Neural cell (in vitro differentiated cells): ENCODE measurements at regions not wholly inside any gene's neighbourhood (a gene's known extent, or its start where the extent isn't known, plus 50 kb on each side); places are given as distances from the start of the nearest gene placed in this dataset.

Source experiments
- H2AFZ ChIP-seq: fragments of 200-600, 300-800 bp; sonication (generic), shearing (Covaris generic); 2 replicates; pipeline ENCODE4 v1.6.0; 2014; ENCODE audit warnings: low read depth, mild to moderate bottlenecking, antibody characterized with exemption, low read length, moderate library complexity
- H3F3A ChIP-seq: fragments of 200-600 bp; shearing (Covaris generic); 2 replicates; pipeline ENCODE4 v1.6.1; 2016; ENCODE audit warnings: mild to moderate bottlenecking, moderate library complexity, mixed read lengths, antibody characterized with exemption, low read length; ENCODE audit not compliant: insufficient read depth, poor library complexity, severe bottlenecking
- H3K27ac ChIP-seq: fragments of 200-600, 300-800 bp; sonication (generic), shearing (Covaris generic); 2 replicates; pipeline ENCODE4 v1.5.1; 2014; ENCODE audit warnings: mild to moderate bottlenecking, low read length, moderate library complexity
- H3K27me3 ChIP-seq: fragments of 300-800, 200-600 bp; sonication (generic), shearing (Covaris generic); 2 replicates; pipeline ENCODE4 v1.6.0; 2014; ENCODE audit warnings: mild to moderate bottlenecking, low read depth, low read length, moderate library complexity; ENCODE audit not compliant: insufficient read depth
- H3K36me3 ChIP-seq: fragments of 300-800, 200-600 bp; sonication (generic), shearing (Covaris generic); 2 replicates; pipeline ENCODE4 v1.5.1; 2014; ENCODE audit warnings: mild to moderate bottlenecking, antibody characterized with exemption, low read length, moderate library complexity; ENCODE audit not compliant: insufficient read depth
- H3K4me2 ChIP-seq: fragments of 300-800, 200-600 bp; sonication (generic), shearing (Covaris generic); 2 replicates; pipeline ENCODE4 v1.6.0; 2014; ENCODE audit warnings: mild to moderate bottlenecking, low read length
- H3K4me3 ChIP-seq: fragments of 300-800, 200-600 bp; sonication (generic), shearing (Covaris generic); 2 replicates; pipeline ENCODE4 v1.5.1; 2014; ENCODE audit warnings: mild to moderate bottlenecking, low read length, moderate library complexity
- H3K79me2 ChIP-seq: fragments of 200-600 bp; shearing (Covaris generic); replicated peaks from 2 replicates; pipeline ENCODE4 v1.6.0; 2014; ENCODE audit warnings: mild to moderate bottlenecking, low read length, moderate library complexity; ENCODE audit not compliant: insufficient read depth
- H3K9ac ChIP-seq: fragments of 300-800, 200-600 bp; sonication (generic), shearing (Covaris generic); 2 replicates; pipeline ENCODE4 v1.6.1; 2016; ENCODE audit warnings: mild to moderate bottlenecking, low read length, mixed read lengths
- H3K9me2 ChIP-seq: fragments of 200-600 bp; shearing (Covaris generic); 2 replicates; pipeline ENCODE4 v1.6.1; 2016; ENCODE audit warnings: mild to moderate bottlenecking, low read length, mixed read lengths; ENCODE audit not compliant: insufficient read depth
- H3K9me3 ChIP-seq: fragments of 200-600, 300-800 bp; sonication (generic), shearing (Covaris generic); 2 replicates; pipeline ENCODE4 v1.6.1; 2016; ENCODE audit warnings: mild to moderate bottlenecking, mixed run types, low read length, moderate library complexity, mixed read lengths
- H4K20me1 ChIP-seq: fragments of 200-600 bp; shearing (Covaris generic); 2 replicates; pipeline ENCODE4 v1.6.1; 2016; ENCODE audit warnings: mild to moderate bottlenecking, mixed run types; ENCODE audit not compliant: insufficient read depth
- EP300 ChIP-seq: fragments of 450-650 bp; conservative IDR thresholded peaks from 2 replicates; pipeline ENCODE4 v1.6.1; 2014; ENCODE audit warnings: antibody characterized with exemption, mild to moderate bottlenecking, moderate library complexity; ENCODE audit not compliant: poor library complexity, severe bottlenecking
- EZH2 ChIP-seq: fragments of 200-600, 300-800 bp; shearing (Covaris generic), sonication (generic); IDR thresholded peaks from 2 replicates; pipeline ENCODE4 v1.6.1; 2014; ENCODE audit warnings: antibody characterized with exemption, low read length, borderline replicate concordance, mild to moderate bottlenecking; ENCODE audit not compliant: insufficient read depth, poor library complexity, severe bottlenecking
- MXI1 ChIP-seq: fragments of 450-650 bp; conservative IDR thresholded peaks from 2 replicates; pipeline ENCODE4 v1.6.1; 2014; ENCODE audit warnings: antibody characterized with exemption, mild to moderate bottlenecking; ENCODE audit not compliant: poor library complexity, severe bottlenecking
- POLR2AphosphoS5 ChIP-seq: IDR thresholded peaks from 2 replicates; pipeline ENCODE4 v1.6.1; 2012
- SMC3 ChIP-seq: fragments of 450-650 bp; conservative IDR thresholded peaks from 2 replicates; pipeline ENCODE4 v1.6.1; 2014; ENCODE audit warnings: antibody characterized with exemption, mild to moderate bottlenecking, moderate library complexity; ENCODE audit not compliant: poor library complexity
- TAF1 ChIP-seq: IDR thresholded peaks from 2 replicates; pipeline ENCODE4 v1.6.1; 2012; ENCODE audit warnings: low read depth
- TF ChIP-seq, protein P1 (sequence below): IDR thresholded peaks from 2 replicates; pipeline ENCODE4 v1.6.1; 2012; ENCODE audit warnings: borderline replicate concordance

DNA sequence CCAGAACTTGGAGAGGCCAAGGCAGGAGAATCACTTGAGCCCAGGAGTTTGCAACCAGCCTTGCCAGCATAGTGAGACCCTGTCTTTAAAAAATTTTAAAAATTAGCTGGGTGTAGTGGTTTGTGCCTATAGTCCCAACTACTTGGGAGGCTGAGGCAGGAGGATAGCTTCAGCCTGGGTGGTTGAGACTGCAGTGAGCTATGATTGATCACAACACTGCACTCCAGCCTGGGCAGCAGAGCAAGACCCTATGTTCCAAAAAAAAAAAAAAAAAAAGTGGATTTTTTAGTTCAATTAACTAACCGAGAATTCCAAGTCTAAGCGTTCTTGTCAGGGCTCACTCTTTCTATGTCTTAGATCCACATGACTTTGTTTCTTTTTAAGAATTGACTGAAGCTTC lies 130.3 kb upstream of the NRIP1 start:
- H3K4me3 ChIP-seq, result no peak overlapping the region
- TF ChIP-seq TAF1 (no peak), MXI1 (no peak), EZH2 (no peak), POLR2AphosphoS5 (no peak), EP300 (no peak), SMC3 (no peak)
- H3K9ac ChIP-seq, result no peak overlapping the region
- no peaks in the 10 kb centered on the region for H3K9me2 ChIP-seq
- H3K36me3 ChIP-seq, result no peaks in the 10 kb centered on the region
- no peaks in the 10 kb centered on the region for H3K27me3 ChIP-seq
- H3K79me2 ChIP-seq, result no peaks in the 10 kb centered on the region
- H3F3A ChIP-seq, result no peaks in the 10 kb centered on the region
- H3K4me2 ChIP-seq, result no peak overlapping the region
- no peaks in the 10 kb centered on the region for H4K20me1 ChIP-seq
- no peaks in the 10 kb centered on the region for H3K9me3 ChIP-seq
- no peak overlapping the region for H3K27ac ChIP-seq
- H2AFZ ChIP-seq, result no peak overlapping the region

DNA sequence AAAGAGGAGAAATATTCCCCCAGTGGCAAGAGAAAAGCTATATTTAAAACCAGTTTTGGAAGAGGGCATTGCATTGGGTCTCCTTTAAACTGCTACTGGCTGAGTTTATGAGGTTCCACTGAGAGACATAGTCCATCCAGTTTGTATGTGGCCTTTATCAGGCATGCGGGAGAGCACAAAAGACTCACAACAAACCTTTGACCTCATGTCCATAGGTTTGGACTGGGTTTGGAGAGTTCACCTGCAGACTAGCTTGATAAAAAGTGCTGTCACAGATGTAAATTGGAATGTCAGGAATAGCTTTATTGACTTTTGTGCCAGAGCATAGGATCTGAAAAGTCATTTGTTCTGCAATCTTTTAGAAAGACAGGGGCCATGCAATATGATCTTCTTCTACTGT lies 131.0 kb upstream of the NRIP1 start:
- Histone ChIP-seq H3K9me2 (no peaks in the 10 kb centered on the region), H3K36me3 (no peaks in the 10 kb centered on the region), H3K27me3 (no peaks in the 10 kb centered on the region), H3K4me3 (no peak overlapping the region), H3K4me2 (no peak overlapping the region), H3F3A (no peaks in the 10 kb centered on the region), H4K20me1 (no peaks in the 10 kb centered on the region), H3K79me2 (no peaks in the 10 kb centered on the region), H3K9me3 (no peaks in the 10 kb centered on the region), H3K9ac (no peak overlapping the region), H3K27ac (no peak overlapping the region), H2AFZ (no peak overlapping the region)
- TF ChIP-seq TAF1, result no peak
- TF ChIP-seq EZH2, result no peak
- TF ChIP-seq, protein P1, sequence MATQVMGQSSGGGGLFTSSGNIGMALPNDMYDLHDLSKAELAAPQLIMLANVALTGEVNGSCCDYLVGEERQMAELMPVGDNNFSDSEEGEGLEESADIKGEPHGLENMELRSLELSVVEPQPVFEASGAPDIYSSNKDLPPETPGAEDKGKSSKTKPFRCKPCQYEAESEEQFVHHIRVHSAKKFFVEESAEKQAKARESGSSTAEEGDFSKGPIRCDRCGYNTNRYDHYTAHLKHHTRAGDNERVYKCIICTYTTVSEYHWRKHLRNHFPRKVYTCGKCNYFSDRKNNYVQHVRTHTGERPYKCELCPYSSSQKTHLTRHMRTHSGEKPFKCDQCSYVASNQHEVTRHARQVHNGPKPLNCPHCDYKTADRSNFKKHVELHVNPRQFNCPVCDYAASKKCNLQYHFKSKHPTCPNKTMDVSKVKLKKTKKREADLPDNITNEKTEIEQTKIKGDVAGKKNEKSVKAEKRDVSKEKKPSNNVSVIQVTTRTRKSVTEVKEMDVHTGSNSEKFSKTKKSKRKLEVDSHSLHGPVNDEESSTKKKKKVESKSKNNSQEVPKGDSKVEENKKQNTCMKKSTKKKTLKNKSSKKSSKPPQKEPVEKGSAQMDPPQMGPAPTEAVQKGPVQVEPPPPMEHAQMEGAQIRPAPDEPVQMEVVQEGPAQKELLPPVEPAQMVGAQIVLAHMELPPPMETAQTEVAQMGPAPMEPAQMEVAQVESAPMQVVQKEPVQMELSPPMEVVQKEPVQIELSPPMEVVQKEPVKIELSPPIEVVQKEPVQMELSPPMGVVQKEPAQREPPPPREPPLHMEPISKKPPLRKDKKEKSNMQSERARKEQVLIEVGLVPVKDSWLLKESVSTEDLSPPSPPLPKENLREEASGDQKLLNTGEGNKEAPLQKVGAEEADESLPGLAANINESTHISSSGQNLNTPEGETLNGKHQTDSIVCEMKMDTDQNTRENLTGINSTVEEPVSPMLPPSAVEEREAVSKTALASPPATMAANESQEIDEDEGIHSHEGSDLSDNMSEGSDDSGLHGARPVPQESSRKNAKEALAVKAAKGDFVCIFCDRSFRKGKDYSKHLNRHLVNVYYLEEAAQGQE, result no peak
- TF ChIP-seq EP300, result no peak
- TF ChIP-seq POLR2AphosphoS5, result no peak
- no peak for TF ChIP-seq SMC3
- TF ChIP-seq MXI1, result no peak

DNA sequence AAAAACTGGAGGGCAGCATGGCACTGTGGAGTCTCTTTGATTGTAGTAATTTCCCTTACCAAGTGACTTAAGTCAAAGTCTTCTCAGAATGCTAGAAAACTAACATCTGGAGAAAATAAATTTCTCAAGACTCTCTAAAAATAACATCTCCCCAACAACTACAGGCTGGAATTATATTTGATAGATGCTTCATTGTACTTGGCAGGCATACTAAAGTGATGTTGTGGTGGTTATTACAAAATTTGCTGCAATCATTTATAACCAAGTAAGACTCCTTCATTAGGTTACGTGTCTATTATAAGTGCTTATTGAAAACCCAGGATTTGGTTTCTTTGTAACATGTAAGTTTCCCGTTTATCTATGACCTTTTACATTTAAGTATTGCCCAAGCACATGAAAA lies 132.9 kb upstream of the NRIP1 start:
- Histone ChIP-seq H4K20me1 (no peaks in the 10 kb centered on the region), H3K36me3 (no peaks in the 10 kb centered on the region), H3K27ac (no peak overlapping the region), H3K9ac (no peak overlapping the region), H3K9me2 (no peaks in the 10 kb centered on the region), H3F3A (no peaks in the 10 kb centered on the region), H3K4me2 (no peak overlapping the region), H2AFZ (no peak overlapping the region), H3K79me2 (no peaks in the 10 kb centered on the region), H3K4me3 (no peak overlapping the region), H3K9me3 (no peaks in the 10 kb centered on the region), H3K27me3 (no peaks in the 10 kb centered on the region)
- TF ChIP-seq, protein P1, result no peak
